ENCODE measurements at regions not wholly inside any gene's neighbourhood (a gene's known extent, or its start where the extent isn't known, plus 50 kb on each side); places are given as distances from the start of the nearest gene placed in this dataset.

GRCh38 chr7:41383596-41383995 is 319.3 kb downstream of the INHBA start:
- no peaks in the 10 kb centered on the region for H3K4me1 ChIP-seq
- in situ Hi-C loops (cut with MboI; ENCODE audit: low pct_ligation_motif_present in 1 of 4, low pct_unique_long_range_greater_than_20kb in 1 of 4, low sequenced_read_pairs in 3 of 4) (no loop called here), intact Hi-C loops (cut with DNase I; ENCODE audit: low total_unique reads) (no loop called here)
- no peak for TF ChIP-seq POLR2A (IDR thresholded peaks at IDR 0.05)
- no peaks in the 10 kb centered on the region for H3K9me3 ChIP-seq
- no peak for DNase-seq
- WGBS, 2 donors (ENCODE audit: low coverage in 1 of 2): 47 to 64% methylated on average over 3 of the region's 3 CpGs
- H3K27ac ChIP-seq: no peak overlapping the region
- H3K27me3 ChIP-seq: no peaks in the 10 kb centered on the region
- no peak overlapping the region for H3K4me3 ChIP-seq
- H3K36me3 ChIP-seq: no peaks in the 10 kb centered on the region

GRCh38 chr7:41378156-41378555 is 324.7 kb downstream of the INHBA start:
- in situ Hi-C loops (cut with MboI; ENCODE audit: low pct_ligation_motif_present in 1 of 4, low pct_unique_long_range_greater_than_20kb in 1 of 4, low sequenced_read_pairs in 3 of 4) (no loop called here), intact Hi-C loops (cut with DNase I; ENCODE audit: low total_unique reads) (no loop called here)
- Histone ChIP-seq H3K36me3 (no peaks in the 10 kb centered on the region), H3K4me3 (no peak overlapping the region), H3K27ac (no peak overlapping the region), H3K27me3 (no peaks in the 10 kb centered on the region), H3K4me1 (no peaks in the 10 kb centered on the region), H3K9me3 (no peaks in the 10 kb centered on the region)
- TF ChIP-seq EP300 (IDR thresholded peaks at IDR 0.05; ENCODE audit: low read depth): no peak
- TF ChIP-seq, protein P1, sequence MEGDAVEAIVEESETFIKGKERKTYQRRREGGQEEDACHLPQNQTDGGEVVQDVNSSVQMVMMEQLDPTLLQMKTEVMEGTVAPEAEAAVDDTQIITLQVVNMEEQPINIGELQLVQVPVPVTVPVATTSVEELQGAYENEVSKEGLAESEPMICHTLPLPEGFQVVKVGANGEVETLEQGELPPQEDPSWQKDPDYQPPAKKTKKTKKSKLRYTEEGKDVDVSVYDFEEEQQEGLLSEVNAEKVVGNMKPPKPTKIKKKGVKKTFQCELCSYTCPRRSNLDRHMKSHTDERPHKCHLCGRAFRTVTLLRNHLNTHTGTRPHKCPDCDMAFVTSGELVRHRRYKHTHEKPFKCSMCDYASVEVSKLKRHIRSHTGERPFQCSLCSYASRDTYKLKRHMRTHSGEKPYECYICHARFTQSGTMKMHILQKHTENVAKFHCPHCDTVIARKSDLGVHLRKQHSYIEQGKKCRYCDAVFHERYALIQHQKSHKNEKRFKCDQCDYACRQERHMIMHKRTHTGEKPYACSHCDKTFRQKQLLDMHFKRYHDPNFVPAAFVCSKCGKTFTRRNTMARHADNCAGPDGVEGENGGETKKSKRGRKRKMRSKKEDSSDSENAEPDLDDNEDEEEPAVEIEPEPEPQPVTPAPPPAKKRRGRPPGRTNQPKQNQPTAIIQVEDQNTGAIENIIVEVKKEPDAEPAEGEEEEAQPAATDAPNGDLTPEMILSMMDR (IDR thresholded peaks at IDR 0.05): no peak
- no peak for TF ChIP-seq POLR2AphosphoS5 (IDR thresholded peaks at IDR 0.05)
- TF ChIP-seq POLR2A (IDR thresholded peaks at IDR 0.05): no peak
- WGBS, 2 donors (ENCODE audit: low coverage in 1 of 2): 61 to 82% methylated on average over 1 to 2 of the region's 2 CpGs
- DNase-seq: no peak

GRCh38 chr7:41375582-41375981 is 327.3 kb downstream of the INHBA start:
- no peak overlapping the region for H3K27ac ChIP-seq
- H3K27me3 ChIP-seq: no peaks in the 10 kb centered on the region
- in situ Hi-C loops (cut with MboI; ENCODE audit: low pct_ligation_motif_present in 1 of 4, low pct_unique_long_range_greater_than_20kb in 1 of 4, low sequenced_read_pairs in 3 of 4): no loop called here
- DNase-seq: no peak
- TF ChIP-seq, protein P1 (IDR thresholded peaks at IDR 0.05): no peak
- TF ChIP-seq POLR2AphosphoS5 (IDR thresholded peaks at IDR 0.05): no peak
- TF ChIP-seq EP300 (IDR thresholded peaks at IDR 0.05; ENCODE audit: low read depth): no peak
- no peak for TF ChIP-seq POLR2A (IDR thresholded peaks at IDR 0.05)
- no peaks in the 10 kb centered on the region for H3K36me3 ChIP-seq
- no peaks in the 10 kb centered on the region for H3K9me3 ChIP-seq
- WGBS, 2 donors (ENCODE audit: low coverage in 1 of 2): 71 to 76% methylated on average over 1 of the region's 1 CpG
- H3K4me1 ChIP-seq: no peaks in the 10 kb centered on the region
- H3K4me3 ChIP-seq: no peak overlapping the region
- intact Hi-C loops (cut with DNase I; ENCODE audit: low total_unique reads): no loop called here

DNA sequence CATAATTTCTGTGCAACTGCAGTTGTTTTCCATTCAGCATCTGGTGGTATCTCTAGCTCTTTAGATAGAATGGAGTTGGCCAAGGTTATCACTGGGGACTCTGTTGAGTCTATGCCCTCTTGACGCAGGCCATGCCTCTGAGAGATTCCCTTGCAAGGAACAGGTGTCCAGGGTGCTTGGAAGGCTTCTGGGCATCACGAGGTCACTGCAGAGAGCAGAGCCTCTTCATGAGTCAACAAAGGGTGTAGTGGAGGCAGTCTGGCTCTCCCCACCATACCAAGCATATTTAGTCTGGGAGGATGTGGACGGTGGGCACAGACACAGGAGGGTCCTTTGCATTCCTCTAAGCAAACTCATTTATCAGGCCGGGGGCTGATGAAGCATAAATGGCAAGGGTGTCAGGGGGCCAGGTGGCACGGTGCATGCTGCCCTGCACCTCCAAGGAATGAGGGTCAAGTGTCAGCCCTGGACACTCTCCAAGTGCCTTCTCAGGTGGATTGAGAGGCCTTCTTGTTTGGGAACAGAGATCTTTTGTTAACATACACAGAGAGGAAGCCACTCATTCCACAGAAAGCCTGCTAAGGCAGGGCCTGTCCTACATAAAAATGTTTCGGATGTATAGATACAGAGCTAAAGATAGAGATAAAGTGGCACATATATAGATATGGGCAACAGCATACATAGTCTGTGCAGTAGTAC is 328.6 kb downstream of the INHBA start:
- Histone ChIP-seq H3K27ac (no peak overlapping the region), H3K36me3 (no peaks in the 10 kb centered on the region), H3K4me1 (no peaks in the 10 kb centered on the region), H3K27me3 (no peaks in the 10 kb centered on the region), H3K9me3 (no peaks in the 10 kb centered on the region), H3K4me3 (no peak overlapping the region)
- in situ Hi-C loops (cut with MboI; ENCODE audit: low pct_ligation_motif_present in 1 of 4, low pct_unique_long_range_greater_than_20kb in 1 of 4, low sequenced_read_pairs in 3 of 4): no loop called here
- TF ChIP-seq POLR2AphosphoS5 (IDR thresholded peaks at IDR 0.05): no peak
- TF ChIP-seq POLR2A (IDR thresholded peaks at IDR 0.05): no peak
- TF ChIP-seq EP300 (IDR thresholded peaks at IDR 0.05; ENCODE audit: low read depth): no peak
- TF ChIP-seq, protein P1 (IDR thresholded peaks at IDR 0.05): no peak
- WGBS, 2 donors (ENCODE audit: low coverage in 1 of 2): 73% methylated on average over 6 of the region's 6 CpGs; no CpG with 5 or more reads in 1 of the 2 donors
- DNase-seq: no peak
- intact Hi-C loops (cut with DNase I; ENCODE audit: low total_unique reads): no loop called here
